Psoas muscle (tissue), 7 donors: ENCODE measurements at regions not wholly inside any gene's neighbourhood (a gene's known extent, or its start where the extent isn't known, plus 50 kb on each side); places are given as distances from the start of the nearest gene placed in this dataset.

Source experiments
- ATAC-seq, 4 donors: fragments of 200-7000 bp; cut with Tn5 transposase; one replicate each; pipeline ENCODE4 v1.9.1; 2020; ENCODE audit warnings: moderate library complexity in 3 of 4, mild to moderate bottlenecking in 2 of 4
- DNase-seq, 2 donors: peaks; one replicate each; pipeline ENCODE4 v3.0.0-alpha.2; 2020
- H3K27ac ChIP-seq: fragments of 200-600 bp; one replicate; pipeline ENCODE4 v1.8.0; 2022
- H3K27me3 ChIP-seq, 3 donors: fragments of 200-600 bp in 1 of 3; one replicate each; pipeline versions ENCODE4 v1.6.1 to v1.8.0; 2013 to 2022; ENCODE audit warnings: low read length in 2 of 3, mild to moderate bottlenecking in 2 of 3, moderate library complexity in 1 of 3; ENCODE audit not compliant: insufficient read depth in 3 of 3
- H3K36me3 ChIP-seq, 2 donors: fragments of 200-600 bp in 1 of 2; one replicate each; pipeline versions ENCODE4 v1.6.1 to v1.8.0; 2013 to 2022; ENCODE audit warnings: low read depth in 1 of 2, mild to moderate bottlenecking in 1 of 2, moderate library complexity in 1 of 2; ENCODE audit not compliant: insufficient read depth in 1 of 2
- H3K4me1 ChIP-seq: fragments of 200-600 bp; one replicate; pipeline ENCODE4 v1.8.0; 2022
- H3K4me3 ChIP-seq: fragments of 200-600 bp; one replicate; pipeline ENCODE4 v1.8.0; 2022; ENCODE audit warnings: mild to moderate bottlenecking
- H3K9me3 ChIP-seq: fragments of 200-600 bp; one replicate; pipeline ENCODE4 v1.8.0; 2022
- WGBS, 3 donors: extraction: QIAGEN DNeasy Blood & Tissue Kit; methylation state at CpG; one replicate each; pipeline versions ENCODE4 v1.1.6 to v1.1.7; 2013; 5-methylcytosine and 5-hydroxymethylcytosine counted together
- intact Hi-C, 2 donors: fragments of 100-400 bp; cut with DNase I; formaldehyde crosslinking; loops; one replicate each; pipeline versions ENCODE4 v1.11.0 to v1.14.2; 2022
- TF ChIP-seq, protein P1 (sequence below): fragments of 200-600 bp; IDR thresholded peaks from one replicate; pipeline ENCODE4 v1.8.0; 2022; ENCODE audit warnings: antibody characterized with exemption
- donor health status: healthy with polysubstance abuse.
- donor health status: DM: no; HTN: no; CAD: no; lungs with moderate emphysema.
- donor health status: Bipolar disorder and iron deficiency.
- donor health status: healthy.
- donor health status: DM: yes; HTN: yes; CAD: no.
- donor health status: DM: no; HTN: no; CAD: no.
- donor health status: DM: yes; HTN: yes; CAD: no.

DNA sequence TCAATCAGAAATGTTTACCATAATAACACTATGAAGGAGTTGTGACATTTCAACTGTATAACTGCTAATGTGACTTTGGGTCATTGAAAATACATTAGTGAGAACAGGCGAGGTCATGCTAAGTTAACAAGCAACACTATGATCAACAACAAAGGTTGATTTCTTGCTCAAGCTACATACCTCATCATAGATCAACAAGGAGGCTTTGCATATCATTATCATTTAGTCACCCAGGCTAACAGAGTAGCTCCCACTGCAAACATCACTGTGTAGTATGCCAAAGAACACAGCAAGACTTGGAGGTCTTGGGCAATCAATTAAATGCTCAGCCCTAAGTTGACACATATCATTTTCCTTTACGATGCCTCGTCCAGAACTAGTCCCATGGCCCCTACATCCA lies 212.5 kb downstream of the NOVA1 start:
- no peaks in the 10 kb centered on the region for H3K36me3 ChIP-seq
- DNase-seq (no peak), ATAC-seq (no peak)
- no peaks in the 10 kb centered on the region for H3K27me3 ChIP-seq
- no peaks in the 10 kb centered on the region for H3K4me1 ChIP-seq
- intact Hi-C loops, result no loop called here
- H3K27ac ChIP-seq, result no peak overlapping the region
- H3K9me3 ChIP-seq, result no peaks in the 10 kb centered on the region
- H3K4me3 ChIP-seq, result no peak overlapping the region
- WGBS, 3 donors, result 63 to 72% (median 70%) methylated on average over 3 of the region's 3 CpGs
- TF ChIP-seq, protein P1, sequence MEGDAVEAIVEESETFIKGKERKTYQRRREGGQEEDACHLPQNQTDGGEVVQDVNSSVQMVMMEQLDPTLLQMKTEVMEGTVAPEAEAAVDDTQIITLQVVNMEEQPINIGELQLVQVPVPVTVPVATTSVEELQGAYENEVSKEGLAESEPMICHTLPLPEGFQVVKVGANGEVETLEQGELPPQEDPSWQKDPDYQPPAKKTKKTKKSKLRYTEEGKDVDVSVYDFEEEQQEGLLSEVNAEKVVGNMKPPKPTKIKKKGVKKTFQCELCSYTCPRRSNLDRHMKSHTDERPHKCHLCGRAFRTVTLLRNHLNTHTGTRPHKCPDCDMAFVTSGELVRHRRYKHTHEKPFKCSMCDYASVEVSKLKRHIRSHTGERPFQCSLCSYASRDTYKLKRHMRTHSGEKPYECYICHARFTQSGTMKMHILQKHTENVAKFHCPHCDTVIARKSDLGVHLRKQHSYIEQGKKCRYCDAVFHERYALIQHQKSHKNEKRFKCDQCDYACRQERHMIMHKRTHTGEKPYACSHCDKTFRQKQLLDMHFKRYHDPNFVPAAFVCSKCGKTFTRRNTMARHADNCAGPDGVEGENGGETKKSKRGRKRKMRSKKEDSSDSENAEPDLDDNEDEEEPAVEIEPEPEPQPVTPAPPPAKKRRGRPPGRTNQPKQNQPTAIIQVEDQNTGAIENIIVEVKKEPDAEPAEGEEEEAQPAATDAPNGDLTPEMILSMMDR, result no peak

DNA sequence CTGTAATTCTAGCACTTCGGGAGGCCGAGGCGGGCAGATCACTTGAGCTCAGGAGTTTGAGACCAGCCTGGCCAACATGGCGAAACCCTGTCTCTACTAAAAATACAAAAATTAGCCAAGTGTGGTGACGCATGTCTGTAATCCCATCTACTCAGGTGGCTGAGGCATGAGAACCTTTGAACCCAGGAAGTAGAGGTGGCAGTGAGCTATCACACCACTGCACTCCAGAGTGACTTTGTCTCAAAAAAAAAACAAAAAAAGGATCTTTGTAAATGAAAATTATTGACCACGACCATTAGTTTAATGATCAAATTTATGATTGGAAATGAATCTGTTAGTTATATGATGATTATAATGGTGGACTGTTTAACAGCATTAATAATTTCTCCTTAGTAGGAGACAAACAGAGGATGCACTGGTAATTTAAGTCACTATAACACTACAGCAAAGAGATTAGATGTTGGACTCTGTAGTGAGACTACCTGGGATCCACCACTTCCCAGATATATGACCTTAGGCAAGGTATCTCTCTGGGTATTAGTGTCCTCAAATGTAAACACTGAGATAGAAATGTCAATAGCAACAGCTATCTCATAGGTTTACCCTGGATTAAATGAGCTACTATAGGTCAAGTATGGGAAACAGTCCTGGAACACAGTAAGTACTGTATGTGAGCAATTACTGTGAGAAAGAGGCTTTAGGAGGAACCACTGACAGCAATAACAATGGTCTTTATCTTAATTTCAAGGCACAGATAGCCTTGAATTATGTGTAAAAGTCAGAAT lies 214.7 kb downstream of the NOVA1 start:
- WGBS, 3 donors, result 81 to 95% (median 88%) methylated on average over 6 of the region's 6 CpGs
- H3K4me3 ChIP-seq, result no peak overlapping the region
- no peaks in the 10 kb centered on the region for H3K27me3 ChIP-seq
- intact Hi-C loops, result no loop called here
- H3K9me3 ChIP-seq, result no peaks in the 10 kb centered on the region
- H3K4me1 ChIP-seq, result no peaks in the 10 kb centered on the region
- DNase-seq (no peak), ATAC-seq (no peak)
- H3K27ac ChIP-seq, result no peak overlapping the region
- TF ChIP-seq, protein P1, result no peak
- no peaks in the 10 kb centered on the region for H3K36me3 ChIP-seq

DNA sequence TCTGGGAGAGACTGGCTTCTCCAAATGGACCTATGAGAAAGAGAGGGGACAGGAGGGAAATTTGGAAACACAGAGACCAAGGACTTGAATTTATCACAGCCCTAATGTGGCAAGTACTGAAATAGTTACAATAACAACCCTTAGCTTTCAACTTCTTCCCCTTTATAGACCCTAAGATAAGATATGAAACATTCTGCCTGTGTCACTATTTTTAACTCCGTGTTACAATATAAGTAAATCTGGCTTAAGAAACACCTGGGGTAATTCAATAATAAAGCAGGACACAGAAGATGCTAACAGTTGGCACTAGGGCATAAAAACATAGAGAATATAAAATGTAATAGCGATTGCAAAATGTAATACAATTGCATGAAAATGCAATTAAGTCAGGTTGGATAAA lies 216.4 kb downstream of the NOVA1 start:
- H3K4me1 ChIP-seq, result no peaks in the 10 kb centered on the region
- no peak overlapping the region for H3K4me3 ChIP-seq
- H3K27me3 ChIP-seq, result no peaks in the 10 kb centered on the region
- intact Hi-C loops, result no loop called here
- ATAC-seq (no peak), DNase-seq (no peak)
- H3K27ac ChIP-seq, result no peak overlapping the region
- WGBS, 3 donors, result 72 to 77% (median 76%) methylated on average over 2 of the region's 2 CpGs
- TF ChIP-seq, protein P1, result no peak
- H3K36me3 ChIP-seq, result no peaks in the 10 kb centered on the region
- no peaks in the 10 kb centered on the region for H3K9me3 ChIP-seq

DNA sequence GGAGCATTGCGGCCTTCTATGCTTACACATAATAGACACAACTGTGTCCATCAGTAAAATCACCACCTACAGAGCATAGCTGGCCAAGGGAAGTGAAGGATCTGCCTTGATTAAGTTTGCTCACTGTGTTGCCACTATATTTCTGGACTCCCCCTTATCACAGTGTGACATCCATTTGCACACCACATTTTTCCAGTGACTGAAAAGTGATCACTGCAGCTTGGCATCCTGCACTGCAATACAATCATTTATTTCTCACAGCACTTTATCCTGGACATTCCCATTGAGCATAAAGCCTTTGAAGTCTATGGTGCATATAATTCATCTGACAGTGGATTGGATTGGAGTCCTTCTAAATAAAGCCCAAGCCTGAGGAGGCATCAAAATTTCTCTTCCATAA lies 217.2 kb downstream of the NOVA1 start:
- no peaks in the 10 kb centered on the region for H3K9me3 ChIP-seq
- TF ChIP-seq, protein P1, result no peak
- no peak for ATAC-seq
- no peak overlapping the region for H3K27ac ChIP-seq
- intact Hi-C loops, result no loop called here
- H3K4me3 ChIP-seq, result no peak overlapping the region
- DNase-seq, result no peak
- H3K27me3 ChIP-seq, result no peaks in the 10 kb centered on the region
- no peaks in the 10 kb centered on the region for H3K36me3 ChIP-seq
- WGBS, 3 donors, result 86 to 88% (median 86%) methylated on average over 1 of the region's 1 CpG
- no peaks in the 10 kb centered on the region for H3K4me1 ChIP-seq

DNA sequence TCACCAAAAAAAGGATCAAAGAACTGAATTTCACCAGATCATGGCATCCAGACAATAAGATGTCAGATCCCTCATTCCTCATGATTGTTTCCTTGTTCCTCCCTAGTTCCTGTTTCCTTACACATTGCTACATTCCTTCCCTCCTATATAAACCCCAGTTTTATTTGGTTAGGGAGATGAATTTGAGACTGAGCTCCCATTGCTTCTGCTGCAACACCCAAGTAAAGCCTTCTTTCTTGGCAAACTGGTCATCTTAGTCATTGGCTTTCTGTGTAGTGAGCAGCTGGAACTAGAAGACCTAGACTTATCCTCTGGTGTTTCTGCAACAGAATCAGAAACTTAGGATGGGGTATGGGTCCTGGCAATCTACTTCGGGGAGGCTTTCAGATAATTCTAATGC lies 217.9 kb downstream of the NOVA1 start:
- H3K27me3 ChIP-seq, result no peaks in the 10 kb centered on the region
- DNase-seq (no peak), ATAC-seq (no peak)
- no peak overlapping the region for H3K27ac ChIP-seq
- H3K9me3 ChIP-seq, result no peaks in the 10 kb centered on the region
- TF ChIP-seq, protein P1, result no peak
- intact Hi-C loops, result no loop called here
- H3K4me3 ChIP-seq, result no peak overlapping the region
- WGBS, 3 donors, result 64 to 91% (median 71%) methylated on average over 1 of the region's 1 CpG
- H3K36me3 ChIP-seq, result no peaks in the 10 kb centered on the region
- H3K4me1 ChIP-seq, result no peaks in the 10 kb centered on the region
